HG02623 (cell line): ENCODE measurements at regions not wholly inside any gene's neighbourhood (a gene's known extent, or its start where the extent isn't known, plus 50 kb on each side); places are given as distances from the start of the nearest gene placed in this dataset.
"Not testable (repeated sequence)": the region's sequence is repeated elsewhere in the genome, so short reads cannot be mapped to it uniquely, and the experiment has no call there.

Source experiments
- ATAC-seq: cut with Tn5 transposase; IDR thresholded peaks from one replicate; pipeline ENCODE4 v1.9.1; 2021; ENCODE audit warnings: moderate library complexity; ENCODE audit not compliant: unreplicated experiment

DNA sequence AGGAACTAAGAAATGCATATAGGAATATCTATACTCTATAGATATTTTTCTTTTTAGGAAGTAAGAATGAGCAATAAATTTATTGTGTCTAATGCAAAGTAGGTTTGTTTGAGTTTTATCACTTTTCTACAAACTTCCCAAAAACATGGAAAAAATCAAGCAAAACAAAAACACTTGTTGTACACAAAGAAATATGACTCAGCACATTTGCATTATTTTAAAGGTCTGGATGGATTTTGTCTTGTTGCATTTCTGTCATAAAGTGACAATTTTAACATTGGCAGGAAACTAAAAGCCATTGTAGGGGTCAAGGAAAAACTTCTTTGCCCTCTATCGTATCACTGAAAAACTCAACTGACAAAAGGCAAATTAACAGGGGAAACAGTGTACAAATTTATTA lies 267.2 kb downstream of the PYDC2 start:
- ATAC-seq = no peak

DNA sequence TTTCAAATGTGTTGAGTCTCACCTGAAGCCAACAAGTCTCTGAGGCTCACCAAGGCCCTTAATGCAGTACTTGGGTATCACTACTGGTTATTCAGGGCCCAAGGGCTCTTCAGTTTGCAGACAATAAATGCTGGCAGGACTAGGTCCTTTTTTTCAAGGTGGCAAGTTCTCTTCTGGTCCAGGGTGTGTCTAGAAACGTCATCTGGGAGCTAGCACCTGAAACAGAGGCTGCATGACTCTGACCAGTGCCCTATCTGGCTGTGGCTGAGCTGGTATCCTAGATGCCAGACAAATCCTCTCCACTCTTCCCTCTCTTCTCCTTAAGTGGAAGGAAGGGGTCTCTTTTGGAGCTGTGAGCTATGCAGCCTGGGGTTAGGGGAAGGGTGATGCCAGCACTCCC lies 276.8 kb downstream of the PYDC2 start:
- no peak for ATAC-seq

DNA sequence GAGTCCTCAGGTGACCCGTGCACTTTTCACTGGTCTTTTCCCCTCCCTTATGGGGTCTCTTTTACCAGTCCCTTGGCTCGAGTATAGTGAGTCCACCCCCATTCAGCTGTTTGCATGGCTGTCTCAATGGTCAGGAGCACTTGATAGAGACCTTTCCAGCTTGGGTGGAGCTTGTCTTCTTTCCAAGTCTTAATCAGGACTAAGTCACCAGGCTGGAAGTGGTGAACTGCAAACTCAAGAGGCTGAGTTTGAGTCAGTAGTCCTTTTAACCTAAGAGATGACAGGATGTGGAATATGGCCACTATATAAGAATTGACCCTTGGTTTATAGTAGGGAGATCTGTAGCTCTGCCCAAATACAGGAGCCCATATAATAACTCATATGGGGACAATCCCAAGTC lies 279.7 kb downstream of the PYDC2 start:
- ATAC-seq = no peak

DNA sequence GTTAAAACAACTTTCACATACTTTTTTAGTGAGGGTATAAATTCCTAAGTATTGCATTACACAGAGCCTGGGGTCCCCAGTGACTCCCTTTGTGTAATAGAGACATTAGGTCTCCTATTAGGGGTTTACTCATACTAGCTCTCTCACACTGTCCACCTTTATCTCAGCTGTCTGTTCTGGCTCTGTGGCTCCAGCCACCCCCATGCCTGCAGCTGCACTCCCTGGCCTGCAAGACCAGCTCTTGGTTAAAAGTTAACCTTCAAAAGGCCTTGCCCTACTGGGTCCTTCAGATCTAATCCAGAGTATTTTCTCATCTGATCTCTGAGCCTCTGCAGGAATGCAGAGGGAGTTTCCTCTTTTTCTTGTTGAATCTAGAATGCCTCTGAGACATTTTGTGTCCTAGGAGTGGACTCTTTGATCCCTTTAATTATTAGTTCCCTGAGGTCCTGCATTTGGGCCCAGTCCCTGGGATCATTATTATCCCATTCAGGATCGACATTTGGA lies 280.9 kb downstream of the PYDC2 start:
- not testable (repeated sequence) for ATAC-seq

DNA sequence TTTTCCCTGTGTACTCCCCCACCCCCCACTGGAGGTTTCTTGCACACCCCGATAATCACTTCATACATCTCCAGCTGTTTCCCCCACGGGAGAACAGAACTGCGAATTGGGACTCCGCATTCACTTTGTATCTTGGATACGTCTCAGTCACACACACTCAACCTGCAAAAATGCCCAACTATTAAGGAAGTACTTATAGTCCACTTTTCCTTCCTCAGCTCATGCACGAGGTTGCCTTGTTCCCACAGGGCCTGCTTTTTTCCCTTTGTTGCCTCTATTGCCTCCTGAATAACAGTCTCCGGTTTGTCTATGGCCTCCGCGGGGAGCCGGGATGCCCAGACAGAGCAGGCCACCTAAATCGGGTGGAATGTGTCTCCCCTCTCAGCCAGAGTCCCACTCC lies 282.3 kb downstream of the PYDC2 start:
- ATAC-seq = no peak

DNA sequence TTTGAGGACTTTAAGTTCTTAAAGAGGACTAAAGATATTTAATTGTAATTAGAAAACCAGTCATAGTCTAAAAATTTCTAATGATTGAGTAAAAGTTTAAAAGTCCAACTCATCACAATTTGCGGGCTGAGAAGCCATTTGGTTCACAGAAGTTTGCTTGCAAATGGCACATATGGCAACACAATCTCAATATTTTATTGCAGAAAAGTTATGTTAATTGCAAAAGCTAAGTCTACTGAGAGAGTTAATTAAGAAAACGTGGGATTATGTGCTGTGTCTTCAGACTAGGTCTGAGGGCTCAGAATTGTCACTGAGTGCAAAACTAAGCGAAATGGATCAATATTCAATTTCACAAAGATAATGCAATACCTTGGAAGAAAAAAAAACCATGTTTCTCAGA lies 289.7 kb downstream of the PYDC2 start:
- no peak for ATAC-seq

DNA sequence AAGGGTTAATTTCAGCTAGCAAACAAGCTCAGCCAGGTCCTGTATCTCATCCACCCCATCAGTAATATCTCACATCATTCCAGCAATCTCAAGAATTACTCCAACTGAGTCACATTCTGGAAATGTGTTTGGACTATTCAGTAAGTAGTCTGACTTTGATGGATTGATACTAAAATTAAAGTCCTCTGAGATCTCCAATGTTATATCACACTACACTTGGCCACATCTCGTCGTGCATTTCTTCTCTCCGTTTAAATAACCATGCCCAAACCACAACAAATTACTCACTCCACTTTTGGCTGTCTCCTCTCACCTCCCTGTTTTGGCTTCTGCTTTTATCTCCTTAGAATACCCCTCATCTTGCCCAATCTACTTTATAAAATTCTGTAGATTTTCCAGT lies 292.2 kb downstream of the PYDC2 start:
- no peak for ATAC-seq

DNA sequence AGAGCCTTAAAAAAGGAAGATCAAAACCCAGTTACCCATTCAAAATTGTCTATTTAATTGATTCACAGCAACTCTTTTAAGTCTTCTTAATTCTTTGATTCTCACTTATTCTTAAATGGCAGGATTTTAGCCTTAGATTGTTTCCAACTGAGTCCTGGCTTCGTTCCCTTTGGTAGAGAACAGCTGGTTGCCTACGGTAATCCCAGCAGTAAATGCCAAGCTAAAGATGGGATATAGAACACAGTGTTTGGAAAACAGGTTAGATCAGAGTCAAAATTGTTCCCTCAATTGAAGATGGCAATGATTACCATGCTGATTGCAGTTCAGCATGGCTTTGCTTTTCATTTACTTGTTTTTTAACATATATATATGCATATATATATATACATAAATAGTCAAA lies 300.9 kb downstream of the PYDC2 start:
- ATAC-seq = no peak

DNA sequence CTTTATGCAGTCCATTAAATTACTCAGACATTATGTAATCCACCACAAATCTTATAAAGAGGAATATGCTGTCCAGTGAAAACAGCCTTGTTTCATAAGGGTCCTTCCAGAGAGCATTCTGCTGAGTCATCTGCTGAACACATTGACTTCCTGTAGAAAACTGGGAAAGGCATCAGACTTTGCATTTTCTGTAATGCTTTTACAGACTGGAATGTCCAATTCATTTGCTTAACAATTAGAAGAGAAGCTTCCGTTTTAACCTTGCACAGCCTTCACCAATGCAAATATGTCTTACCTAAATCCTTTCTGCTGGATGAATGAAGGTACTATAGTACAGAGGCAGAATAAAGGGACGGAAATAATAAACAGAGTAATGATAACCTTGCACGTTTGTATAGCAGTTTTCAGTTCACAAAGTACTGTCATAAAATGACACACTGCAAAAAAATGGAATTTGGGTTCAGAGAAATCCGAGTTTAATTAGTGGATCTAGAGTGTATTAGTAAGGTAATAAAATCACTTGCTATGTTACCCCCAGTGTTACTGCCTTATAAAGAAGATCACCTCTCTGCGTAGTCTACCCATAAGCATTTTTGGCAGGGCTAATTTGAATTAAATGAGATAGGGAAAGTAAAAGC lies 301.5 kb downstream of the PYDC2 start:
- no peak for ATAC-seq

DNA sequence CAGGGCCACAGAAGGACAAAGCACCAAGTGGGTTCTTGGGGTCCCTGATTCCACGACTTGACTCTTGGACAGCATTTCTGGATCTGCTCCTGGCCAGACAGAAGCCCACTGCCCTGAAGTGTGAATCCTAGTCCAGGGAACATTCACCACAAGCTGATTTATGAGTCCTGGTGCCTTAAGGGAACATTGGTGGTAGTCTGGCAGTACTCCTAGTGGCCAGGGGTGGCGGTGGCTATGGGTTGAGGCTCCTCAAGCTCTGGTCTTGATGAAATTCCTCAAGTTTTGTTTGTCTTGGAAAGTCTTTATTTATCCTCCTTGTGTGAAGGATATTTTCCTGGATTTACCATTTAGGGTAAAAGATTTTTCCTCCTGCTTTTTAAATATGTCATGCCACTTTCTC lies 307.5 kb downstream of the PYDC2 start:
- no peak for ATAC-seq

DNA sequence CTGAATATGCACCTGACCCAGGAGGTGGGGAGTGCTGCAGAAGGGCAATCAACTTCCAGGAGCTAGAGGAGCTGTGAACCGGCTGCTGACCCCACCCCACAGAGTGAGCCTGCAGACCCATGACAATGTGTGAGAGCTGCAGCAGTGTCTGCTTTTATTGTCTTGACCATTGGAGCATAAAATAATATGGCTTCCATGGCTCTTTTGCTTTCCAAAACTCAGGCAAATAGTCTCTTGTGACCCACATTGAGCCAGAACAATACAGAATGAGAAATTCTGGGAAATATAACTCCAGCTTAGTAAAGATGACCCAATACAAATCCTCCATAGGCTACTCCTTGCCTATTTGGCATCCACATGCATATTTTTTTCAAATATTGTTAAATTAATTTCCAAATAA lies 309.6 kb downstream of the PYDC2 start:
- ATAC-seq = no peak

DNA sequence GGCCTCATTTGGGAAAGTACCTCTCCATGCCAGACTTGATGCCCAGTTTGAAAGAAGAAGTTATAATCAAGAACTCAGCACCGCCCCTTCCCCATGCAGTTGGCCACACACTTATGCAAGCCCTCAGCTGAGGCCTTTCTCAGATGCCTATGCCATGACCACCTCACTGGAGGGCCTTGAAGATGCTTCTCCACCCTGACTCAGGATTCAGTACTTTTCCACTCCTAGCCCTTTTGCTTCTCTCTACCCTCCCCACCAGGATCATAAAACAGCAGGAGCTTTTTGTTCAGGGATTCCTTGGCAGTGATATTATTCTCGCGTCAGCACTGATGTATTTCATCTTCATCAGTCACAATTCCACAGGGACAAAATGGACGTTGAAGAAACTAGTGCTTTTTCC lies 313.5 kb downstream of the PYDC2 start:
- ATAC-seq = no peak

DNA sequence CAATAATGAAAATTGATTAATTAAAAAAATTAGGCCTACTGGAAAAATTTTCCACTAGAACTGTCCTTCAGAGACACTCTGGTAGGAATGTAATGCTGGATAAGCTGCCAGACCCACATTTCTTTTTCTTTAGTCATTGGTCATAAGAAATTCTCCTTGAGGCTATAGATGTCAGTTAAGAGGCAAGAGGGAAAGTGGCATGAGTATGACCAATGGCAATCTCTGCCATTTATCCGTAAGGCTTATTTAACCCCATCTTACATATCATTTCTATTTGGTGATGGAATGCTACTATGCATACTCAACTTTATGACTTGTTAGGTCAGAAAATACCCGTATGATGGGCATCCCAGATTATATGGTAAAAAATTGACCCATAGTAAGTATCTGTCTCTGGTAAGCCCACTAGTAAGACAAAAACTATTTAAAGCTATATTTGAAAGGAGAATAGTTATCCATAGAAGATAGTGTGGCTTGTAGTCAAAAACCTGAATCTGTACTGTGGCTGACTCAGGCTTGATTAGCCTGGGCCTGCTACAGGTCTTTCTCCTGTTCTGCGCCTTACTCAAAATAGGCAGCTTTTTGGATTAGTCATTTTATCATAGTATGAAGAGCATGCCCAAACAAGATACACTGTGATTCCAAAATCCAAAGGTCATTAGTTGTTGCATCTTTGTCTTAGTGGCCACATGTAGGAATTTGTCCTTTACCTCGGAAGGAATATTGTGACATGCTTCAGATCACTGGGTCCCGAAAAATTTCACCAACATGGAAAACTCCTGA lies 314.7 kb downstream of the PYDC2 start:
- ATAC-seq = no peak

DNA sequence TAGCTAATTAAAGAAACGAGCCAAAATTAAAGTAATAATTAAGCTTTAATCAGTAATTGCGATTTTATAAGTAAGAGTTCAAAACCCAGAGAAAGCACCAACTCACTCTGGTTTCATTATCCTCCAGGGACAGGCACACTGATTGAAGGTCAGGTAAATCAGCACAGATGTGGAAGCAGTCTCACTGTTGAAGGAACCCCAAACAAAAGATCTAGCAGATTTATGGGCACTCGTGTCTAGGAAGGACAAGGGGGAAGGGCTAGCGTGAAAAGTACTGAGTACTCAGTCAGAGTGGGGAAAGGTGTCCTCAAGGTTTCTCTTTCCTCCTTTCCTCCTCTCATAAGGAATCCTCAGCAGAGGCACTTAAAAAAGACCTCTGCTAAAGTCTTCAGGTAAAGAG lies 320.1 kb downstream of the PYDC2 start:
- no peak for ATAC-seq

DNA sequence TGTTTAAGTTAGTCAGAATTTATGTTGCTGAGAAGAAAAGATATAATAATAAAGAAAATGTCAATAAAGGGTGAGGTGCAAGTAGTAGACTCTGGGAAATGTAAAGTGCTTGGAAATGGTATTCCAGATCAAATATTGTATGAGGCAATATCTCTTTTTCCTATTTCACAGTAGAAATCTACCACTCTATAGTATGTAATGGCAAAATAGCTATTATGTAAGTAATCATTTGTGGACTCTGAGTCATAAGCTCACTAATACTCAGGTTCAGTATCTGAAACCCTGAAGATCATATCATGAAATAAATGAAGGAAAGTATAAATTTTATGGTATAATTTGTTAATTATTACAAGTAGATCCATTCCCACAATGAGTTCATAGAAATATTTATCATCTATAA lies 322.1 kb downstream of the PYDC2 start:
- ATAC-seq = no peak

DNA sequence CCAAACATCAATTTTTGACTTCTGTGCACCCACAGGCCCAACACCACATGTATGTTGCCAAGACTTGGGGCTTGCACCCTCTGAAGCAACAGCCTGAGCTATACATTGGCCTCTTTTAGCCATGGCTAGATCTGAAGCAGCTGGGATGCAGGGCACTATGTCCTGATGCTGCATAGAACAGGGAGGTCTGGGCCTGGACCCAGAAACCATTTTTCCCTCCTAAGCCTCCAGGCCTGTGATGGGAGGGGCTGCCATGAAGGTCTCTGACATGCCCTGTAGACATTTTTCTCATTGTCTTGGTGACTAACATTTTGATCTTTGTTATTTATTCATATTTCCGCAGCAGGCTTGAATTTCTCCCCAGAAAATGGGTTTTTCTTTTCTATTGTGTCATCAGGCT lies 330.0 kb downstream of the PYDC2 start:
- ATAC-seq = no peak

DNA sequence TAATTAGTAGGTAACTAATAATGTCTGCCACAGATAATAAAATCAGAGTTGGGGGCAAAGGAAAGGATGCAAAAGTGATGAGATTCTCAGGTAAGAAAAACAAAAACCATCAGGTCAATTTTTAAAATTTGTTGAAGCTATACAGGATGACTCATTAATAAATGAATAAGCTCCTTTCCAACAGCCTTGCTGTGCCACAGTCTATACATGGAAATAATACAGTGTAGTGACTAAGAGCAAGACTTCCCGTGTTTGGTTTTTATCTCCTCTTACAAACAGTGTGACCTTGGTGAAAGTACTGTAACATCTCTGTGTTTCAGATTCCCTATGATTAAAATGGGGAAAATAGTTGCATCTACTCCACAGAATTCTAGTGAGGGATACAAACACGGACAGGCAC lies 331.6 kb downstream of the PYDC2 start:
- ATAC-seq = no peak

DNA sequence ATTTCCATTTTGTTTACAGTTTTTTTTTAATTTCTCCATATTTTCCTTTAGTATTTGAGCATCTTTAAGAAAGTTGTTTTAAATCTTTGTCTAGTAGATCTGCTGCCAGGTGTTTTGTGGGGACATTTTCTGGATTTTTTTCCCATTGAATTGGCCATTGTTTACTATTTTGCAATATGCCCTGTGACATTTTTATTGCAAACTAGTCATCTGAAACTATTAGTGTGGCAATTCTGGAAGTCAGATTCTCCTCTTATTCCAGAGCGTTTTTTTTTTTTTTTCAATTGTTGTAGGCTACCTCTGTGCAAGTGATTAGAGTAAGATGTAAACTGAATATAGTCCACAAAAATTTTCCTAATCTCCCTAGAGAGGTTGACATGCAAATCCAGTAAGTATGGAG lies 334.2 kb downstream of the PYDC2 start:
- ATAC-seq = no peak

DNA sequence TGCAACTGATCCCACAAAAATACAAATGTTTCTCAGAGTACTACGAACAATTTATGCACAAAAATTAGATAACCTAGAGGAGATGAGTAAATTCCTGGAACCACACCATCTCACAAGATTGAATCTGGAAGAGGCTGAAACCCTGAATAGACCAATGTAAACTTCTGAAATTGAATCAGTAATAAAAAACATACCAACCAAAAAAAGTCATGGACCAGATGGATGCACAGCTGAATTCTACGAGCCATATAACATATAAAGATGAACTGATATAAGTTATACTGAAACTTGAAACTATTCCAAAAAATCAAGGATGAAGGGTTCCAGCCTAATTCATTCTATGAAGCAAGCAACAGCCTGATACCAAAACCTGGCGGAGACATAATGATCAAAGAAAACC lies 336.3 kb downstream of the PYDC2 start:
- ATAC-seq = no peak

DNA sequence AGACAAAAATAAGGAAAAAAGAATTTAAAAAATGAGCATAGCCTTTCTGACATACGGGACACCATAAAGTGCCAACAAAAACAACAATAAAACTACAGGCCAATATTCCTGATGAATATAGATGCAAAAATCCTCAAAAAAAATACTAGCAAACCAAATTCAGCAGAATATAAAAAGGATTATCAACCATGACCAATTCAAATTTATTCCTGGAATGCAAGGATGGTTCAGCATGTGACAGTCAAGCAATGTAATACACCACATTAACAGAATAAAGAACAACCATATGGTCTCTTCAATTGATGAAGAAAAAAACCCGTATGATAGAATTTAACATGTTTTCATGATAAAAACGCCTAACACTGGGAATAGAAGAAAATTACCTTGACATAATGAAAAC lies 341.7 kb downstream of the PYDC2 start:
- ATAC-seq = no peak

DNA sequence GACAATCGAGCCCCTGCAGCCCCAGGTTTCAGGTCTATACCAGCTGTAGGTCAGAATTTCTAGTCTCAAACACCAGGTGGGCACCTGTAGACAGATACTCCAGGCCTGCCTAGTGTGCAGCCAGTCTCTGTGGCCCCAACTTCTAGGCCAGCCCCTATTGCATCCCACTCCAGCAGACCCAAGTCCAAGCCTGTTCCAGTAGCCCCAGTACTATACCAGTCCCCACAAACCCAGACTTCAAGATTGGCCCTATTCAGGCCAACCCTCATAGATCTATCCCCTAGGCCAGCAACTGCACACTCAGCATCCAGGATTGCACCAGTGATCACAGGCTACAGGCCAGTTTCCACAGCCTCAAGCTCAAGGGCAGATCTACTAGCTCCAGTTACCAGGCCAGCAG lies 344.0 kb downstream of the PYDC2 start:
- no peak for ATAC-seq

DNA sequence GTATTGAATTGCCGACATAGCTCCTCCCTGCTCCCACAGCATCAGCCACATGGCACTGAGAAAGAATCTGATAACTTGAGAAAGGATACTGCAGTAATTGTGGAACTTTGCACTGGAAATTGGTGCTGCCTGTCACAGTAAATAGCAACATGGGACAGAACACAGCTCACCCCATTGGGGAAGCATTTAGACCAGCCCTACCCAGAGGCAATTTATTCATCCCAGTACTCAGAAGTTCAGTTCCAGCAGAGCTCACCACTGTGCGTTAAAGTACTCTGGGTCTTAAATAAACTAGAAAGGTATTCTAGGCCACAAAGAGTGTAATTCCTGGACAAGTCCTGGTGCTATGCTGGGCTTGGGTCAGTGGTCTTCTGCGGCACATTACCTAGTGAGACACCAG lies 347.1 kb downstream of the PYDC2 start:
- no peak for ATAC-seq
